Caco-2 (cell line): ENCODE measurements at regions not wholly inside any gene's neighbourhood (a gene's known extent, or its start where the extent isn't known, plus 50 kb on each side); places are given as distances from the start of the nearest gene placed in this dataset.

ENCODE experiments used
- BruUV-seq: library from RNA; stranded (reverse); fragments of 400-500 nt; replicated peaks from 2 replicates; lab custom pipeline; 2021; lab: Mats Ljungman, UMichigan
- CTCF ChIA-PET: fragments of 300-600 bp; sonication (Branson Sonifier 250); formaldehyde crosslinking; loops from one replicate; lab custom pipeline; 2022; ENCODE audit warnings: antibody characterized with exemption; lab: Charles Lee
- POLR2A ChIA-PET: fragments of 300-600 bp; sonication (Branson Sonifier 250); formaldehyde crosslinking; loops from one replicate; lab custom pipeline; 2022; ENCODE audit warnings: antibody characterized with exemption; lab: Charles Lee
- DNase-seq, 2 experiments: peaks; one replicate each; pipeline versions ENCODE4 v3.0.0 to v3.0.0-alpha.2; 2020 to 2022
- H3K27me3 ChIP-seq: replicated peaks from 2 replicates; pipeline ENCODE4 v1.6.0; 2011; ENCODE audit warnings: low read length; ENCODE audit not compliant: control insufficient read depth, insufficient read depth
- H3K36me3 ChIP-seq: 2 replicates; pipeline ENCODE4 v1.5.1; 2011; ENCODE audit warnings: low read length; ENCODE audit not compliant: control insufficient read depth, insufficient read depth
- H3K4me1 ChIP-seq: fragments of 250-450 bp; sonication (Bioruptor Pico); 2 replicates; pipeline ENCODE4 v1.5.1; 2020; ENCODE audit warnings: mild to moderate bottlenecking
- H3K4me3 ChIP-seq: 2 replicates; pipeline ENCODE4 v1.5.1; 2011; ENCODE audit warnings: low read depth, mild to moderate bottlenecking, control low read depth, low read length
- H3K9me3 ChIP-seq: fragments of 250-450 bp; sonication (Bioruptor Pico); 2 replicates; pipeline ENCODE4 v1.5.1; 2020; ENCODE audit warnings: mild to moderate bottlenecking, moderate library complexity
- H3K27ac Mint-ChIP-seq: one replicate; pipeline ENCODE4 v1.8.0; 2022; ENCODE audit warnings: mixed read lengths; ENCODE audit not compliant: unreplicated experiment
- H3K27me3 Mint-ChIP-seq: one replicate; pipeline ENCODE4 v1.8.0; 2022; ENCODE audit warnings: mixed read lengths; ENCODE audit not compliant: insufficient read depth, unreplicated experiment
- H3K36me3 Mint-ChIP-seq: one replicate; pipeline ENCODE4 v1.8.0; 2022; ENCODE audit warnings: mild to moderate bottlenecking, mixed read lengths; ENCODE audit not compliant: insufficient read depth, unreplicated experiment
- H3K4me1 Mint-ChIP-seq: one replicate; pipeline ENCODE4 v1.8.0; 2022; ENCODE audit warnings: low read depth, mixed read lengths; ENCODE audit not compliant: unreplicated experiment
- H3K4me3 Mint-ChIP-seq: one replicate; pipeline ENCODE4 v1.8.0; 2022; ENCODE audit warnings: mild to moderate bottlenecking, moderate library complexity, mixed read lengths; ENCODE audit not compliant: unreplicated experiment
- H3K9me3 Mint-ChIP-seq: one replicate; pipeline ENCODE4 v1.8.0; 2022; ENCODE audit warnings: mixed read lengths; ENCODE audit not compliant: unreplicated experiment
- intact Hi-C: fragments of 100-400 bp; cut with micrococcal nuclease; formaldehyde crosslinking; loops from one replicate; pipeline ENCODE4 v1.10.0; 2022; ENCODE audit not compliant: unreplicated experiment
- TF ChIP-seq, protein P1 (sequence below), 2 experiments: fragments of 200-600 bp in 1 of 2; IDR thresholded peaks; 1 replicate in 1 of 2; 2 replicates in 1 of 2; pipeline versions ENCODE4 v1.5.1 to v1.8.0; 2011 to 2022; ENCODE audit warnings: antibody characterized with exemption in 1 of 2, control low read depth in 1 of 2, inconsistent platforms in 1 of 2, low read depth in 1 of 2, low read length in 1 of 2, mild to moderate bottlenecking in 1 of 2, moderate library complexity in 1 of 2; ENCODE audit not compliant: insufficient read depth in 1 of 2, severe bottlenecking in 1 of 2, unreplicated experiment in 1 of 2

DNA sequence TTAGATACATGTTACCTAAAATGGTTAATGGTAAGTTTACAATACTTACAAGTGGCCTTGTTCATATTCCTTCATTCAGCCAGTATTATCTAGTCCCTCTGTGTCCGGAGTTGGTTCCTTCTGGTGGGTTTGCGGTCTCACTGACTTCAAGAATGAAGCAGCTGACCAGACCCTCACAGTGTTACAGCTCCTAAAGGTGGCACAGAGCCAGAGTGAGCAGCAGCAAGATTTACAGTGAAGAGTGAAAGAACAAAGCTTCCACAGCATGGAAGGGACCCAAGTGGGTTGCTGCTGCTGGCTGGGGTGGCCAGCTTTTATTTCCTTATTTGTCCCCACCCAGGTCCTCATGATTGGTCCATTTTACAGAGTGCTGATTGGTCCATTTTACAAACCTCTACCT lies 916.8 kb downstream of the MCTP2 start:
- H3K4me3 Mint-ChIP-seq = no peak overlapping the region
- no peaks in the 10 kb centered on the region for H3K4me1 Mint-ChIP-seq
- Histone ChIP-seq H3K27me3 (no peaks in the 10 kb centered on the region), H3K4me1 (no peaks in the 10 kb centered on the region), H3K36me3 (no peaks in the 10 kb centered on the region), H3K4me3 (no peak overlapping the region), H3K9me3 (no peaks in the 10 kb centered on the region; the same call in 1 of the 2 replicates)
- POLR2A ChIA-PET = no interaction called here
- no TSS peak for BruUV-seq
- no peaks in the 10 kb centered on the region for H3K27me3 Mint-ChIP-seq
- peaks cover 8% of the 10 kb centered on the region for H3K9me3 Mint-ChIP-seq
- H3K27ac Mint-ChIP-seq = no peak overlapping the region
- no peaks in the 10 kb centered on the region for H3K36me3 Mint-ChIP-seq
- intact Hi-C loops = no loop called here
- TF ChIP-seq, protein P1, sequence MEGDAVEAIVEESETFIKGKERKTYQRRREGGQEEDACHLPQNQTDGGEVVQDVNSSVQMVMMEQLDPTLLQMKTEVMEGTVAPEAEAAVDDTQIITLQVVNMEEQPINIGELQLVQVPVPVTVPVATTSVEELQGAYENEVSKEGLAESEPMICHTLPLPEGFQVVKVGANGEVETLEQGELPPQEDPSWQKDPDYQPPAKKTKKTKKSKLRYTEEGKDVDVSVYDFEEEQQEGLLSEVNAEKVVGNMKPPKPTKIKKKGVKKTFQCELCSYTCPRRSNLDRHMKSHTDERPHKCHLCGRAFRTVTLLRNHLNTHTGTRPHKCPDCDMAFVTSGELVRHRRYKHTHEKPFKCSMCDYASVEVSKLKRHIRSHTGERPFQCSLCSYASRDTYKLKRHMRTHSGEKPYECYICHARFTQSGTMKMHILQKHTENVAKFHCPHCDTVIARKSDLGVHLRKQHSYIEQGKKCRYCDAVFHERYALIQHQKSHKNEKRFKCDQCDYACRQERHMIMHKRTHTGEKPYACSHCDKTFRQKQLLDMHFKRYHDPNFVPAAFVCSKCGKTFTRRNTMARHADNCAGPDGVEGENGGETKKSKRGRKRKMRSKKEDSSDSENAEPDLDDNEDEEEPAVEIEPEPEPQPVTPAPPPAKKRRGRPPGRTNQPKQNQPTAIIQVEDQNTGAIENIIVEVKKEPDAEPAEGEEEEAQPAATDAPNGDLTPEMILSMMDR (IDR thresholded peaks at IDR 0.05; ENCODE audit: insufficient read depth in 1 of 2, low read depth in 1 of 2, low read length in 1 of 2, severe bottlenecking in 1 of 2, unreplicated experiment in 1 of 2) = no peak
- no peak for DNase-seq
- CTCF ChIA-PET = no interaction called here

DNA sequence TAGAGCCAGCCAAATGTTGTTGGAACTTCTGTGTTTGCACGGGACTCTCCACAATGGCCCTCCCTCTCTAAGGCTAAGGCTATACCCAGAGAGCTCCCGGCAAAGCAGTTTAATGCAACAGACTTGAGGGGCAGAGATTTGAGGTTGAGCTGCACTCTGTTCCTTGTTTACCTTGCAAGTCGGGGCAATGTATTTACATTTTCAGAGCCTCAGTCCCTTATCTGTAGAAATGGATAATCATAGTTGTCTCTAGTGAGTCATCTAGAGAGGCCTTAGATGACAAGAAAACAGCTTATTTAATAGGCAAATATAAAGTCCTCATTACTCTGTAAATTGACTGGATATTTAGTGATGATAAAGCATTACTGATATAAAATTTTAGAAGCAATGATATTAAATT lies 917.7 kb downstream of the MCTP2 start:
- Histone ChIP-seq H3K9me3 (no peaks in the 10 kb centered on the region; the same call in 1 of the 2 replicates), H3K4me3 (no peak overlapping the region), H3K4me1 (no peaks in the 10 kb centered on the region), H3K36me3 (no peaks in the 10 kb centered on the region), H3K27me3 (no peaks in the 10 kb centered on the region)
- no peak for DNase-seq
- ChIA-PET CTCF (no interaction called here), POLR2A (no interaction called here)
- H3K36me3 Mint-ChIP-seq = no peaks in the 10 kb centered on the region
- intact Hi-C loops = no loop called here
- H3K27me3 Mint-ChIP-seq = no peaks in the 10 kb centered on the region
- H3K4me3 Mint-ChIP-seq = no peak overlapping the region
- BruUV-seq = no TSS peak
- no peak overlapping the region for H3K27ac Mint-ChIP-seq
- TF ChIP-seq, protein P1 (IDR thresholded peaks at IDR 0.05; ENCODE audit: insufficient read depth in 1 of 2, low read depth in 1 of 2, low read length in 1 of 2, severe bottlenecking in 1 of 2, unreplicated experiment in 1 of 2) = no peak
- no peaks in the 10 kb centered on the region for H3K4me1 Mint-ChIP-seq
- peaks cover 15% of the 10 kb centered on the region for H3K9me3 Mint-ChIP-seq

DNA sequence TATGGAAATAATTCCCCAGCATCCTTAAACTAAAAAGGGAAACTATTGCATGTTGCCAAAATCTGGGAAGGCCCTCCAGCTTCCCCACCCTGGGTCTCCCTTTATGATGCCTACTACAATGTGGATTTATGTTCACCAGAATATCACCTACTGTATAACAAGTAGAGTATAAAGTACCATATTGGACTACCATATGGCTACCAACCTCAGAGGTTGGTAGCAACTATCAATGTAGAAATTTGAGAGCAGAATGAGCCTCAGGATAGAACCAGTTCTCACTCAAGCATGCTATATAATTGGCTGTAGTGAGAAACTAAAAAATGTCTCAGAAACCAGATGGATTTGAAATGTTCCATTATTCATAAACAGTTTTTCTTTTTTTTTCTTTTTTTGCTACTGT lies 918.4 kb downstream of the MCTP2 start:
- DNase-seq = no peak
- Mint-ChIP-seq H3K4me1 (no peaks in the 10 kb centered on the region), H3K36me3 (no peaks in the 10 kb centered on the region), H3K27me3 (no peaks in the 10 kb centered on the region), H3K9me3 (peaks cover 15% of the 10 kb centered on the region), H3K4me3 (no peak overlapping the region), H3K27ac (no peak overlapping the region)
- POLR2A ChIA-PET = no interaction called here
- Histone ChIP-seq H3K9me3 (no peaks in the 10 kb centered on the region; the same call in 1 of the 2 replicates), H3K27me3 (no peaks in the 10 kb centered on the region), H3K4me1 (no peaks in the 10 kb centered on the region), H3K4me3 (no peak overlapping the region), H3K36me3 (no peaks in the 10 kb centered on the region)
- TF ChIP-seq, protein P1 (IDR thresholded peaks at IDR 0.05; ENCODE audit: insufficient read depth in 1 of 2, low read depth in 1 of 2, low read length in 1 of 2, severe bottlenecking in 1 of 2, unreplicated experiment in 1 of 2) = no peak
- CTCF ChIA-PET = no interaction called here
- intact Hi-C loops = no loop called here
- no TSS peak for BruUV-seq
